ENCODE measurements at regions not wholly inside any gene's neighbourhood (a gene's known extent, or its start where the extent isn't known, plus 50 kb on each side); places are given as distances from the start of the nearest gene placed in this dataset.

DNA sequence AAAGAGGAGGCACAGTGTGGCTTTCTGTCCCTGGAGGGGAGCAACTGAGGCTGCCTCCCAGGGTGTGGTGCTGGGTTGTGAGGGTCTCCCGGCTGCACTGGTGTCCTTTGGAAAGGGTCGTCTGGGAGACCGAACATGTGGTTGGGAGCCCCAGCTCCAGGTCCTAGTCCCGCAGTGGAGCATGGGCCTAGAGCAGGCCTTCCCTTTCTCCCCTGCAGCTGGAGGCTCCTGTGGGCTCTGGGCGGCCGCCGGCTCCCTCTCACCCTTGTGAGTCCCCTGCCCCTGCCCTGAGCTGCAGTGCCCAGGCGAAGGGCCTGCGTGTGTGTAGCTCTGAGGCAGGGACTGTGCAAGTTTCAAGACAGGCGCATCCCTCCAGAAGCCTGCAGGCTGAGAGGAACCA lies 1492.7 kb downstream of the BRD1 start:
- H3K4me1 Mint-ChIP-seq: peaks cover 8% of the 10 kb centered on the region
- no peak overlapping the region for H2AFZ ChIP-seq
- no peaks in the 10 kb centered on the region for H3K36me3 ChIP-seq (ENCODE audit: insufficient read depth)
- H3K27me3 ChIP-seq (ENCODE audit: insufficient read depth): no peaks in the 10 kb centered on the region
- no peak overlapping the region for H3K4me2 ChIP-seq
- DNase-seq (ENCODE audit: low spot score): no peak
- H3K4me3 Mint-ChIP-seq: no peak overlapping the region
- no peak for ATAC-seq
- no peaks in the 10 kb centered on the region for H3K9me3 Mint-ChIP-seq
- no peak for TF ChIP-seq ZNF331 (CRISPR knock-in tag; IDR thresholded peaks at IDR 0.05; ENCODE audit: low read depth)
- no peak for TF ChIP-seq EZH2 (IDR thresholded peaks at IDR 0.05; ENCODE audit: low read depth, unreplicated experiment)
- no peak for TF ChIP-seq POLR2AphosphoS5 (IDR thresholded peaks at IDR 0.05; ENCODE audit: low read depth)
- no peak for TF ChIP-seq EZH2phosphoT487 (IDR thresholded peaks at IDR 0.05; ENCODE audit: unreplicated experiment)
- TF ChIP-seq REST (IDR thresholded peaks at IDR 0.05; ENCODE audit: unreplicated experiment): no peak
- no peak for TF ChIP-seq JUNB (IDR thresholded peaks at IDR 0.05; ENCODE audit: unreplicated experiment)
- TF ChIP-seq, protein P1, sequence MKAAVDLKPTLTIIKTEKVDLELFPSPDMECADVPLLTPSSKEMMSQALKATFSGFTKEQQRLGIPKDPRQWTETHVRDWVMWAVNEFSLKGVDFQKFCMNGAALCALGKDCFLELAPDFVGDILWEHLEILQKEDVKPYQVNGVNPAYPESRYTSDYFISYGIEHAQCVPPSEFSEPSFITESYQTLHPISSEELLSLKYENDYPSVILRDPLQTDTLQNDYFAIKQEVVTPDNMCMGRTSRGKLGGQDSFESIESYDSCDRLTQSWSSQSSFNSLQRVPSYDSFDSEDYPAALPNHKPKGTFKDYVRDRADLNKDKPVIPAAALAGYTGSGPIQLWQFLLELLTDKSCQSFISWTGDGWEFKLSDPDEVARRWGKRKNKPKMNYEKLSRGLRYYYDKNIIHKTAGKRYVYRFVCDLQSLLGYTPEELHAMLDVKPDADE (IDR thresholded peaks at IDR 0.05): no peak
- TF ChIP-seq STAT1 (IDR thresholded peaks at IDR 0.05; ENCODE audit: unreplicated experiment): no peak
- no peak for TF ChIP-seq NANOG (IDR thresholded peaks at IDR 0.05; ENCODE audit: borderline replicate concordance)
- TF ChIP-seq ZNF462 (CRISPR knock-in tag; IDR thresholded peaks at IDR 0.05): no peak
- no peak for TF ChIP-seq ZNF114 (CRISPR knock-in tag; IDR thresholded peaks at IDR 0.05)
- no peaks in the 10 kb centered on the region for H3K36me3 Mint-ChIP-seq (ENCODE audit: low read depth)
- H4K20me1 ChIP-seq (replicated peaks; ENCODE audit: insufficient read depth): no peaks in the 10 kb centered on the region
- no peaks in the 10 kb centered on the region for H3K9me2 ChIP-seq (ENCODE audit: insufficient read depth)
- no peaks in the 10 kb centered on the region for H3F3A ChIP-seq (replicated peaks; ENCODE audit: low read depth)
- H3K27ac ChIP-seq (ENCODE audit: low read depth): no peak overlapping the region
- no peak overlapping the region for H3K4me3 ChIP-seq
- H3K27ac Mint-ChIP-seq: no peak overlapping the region
- no peaks in the 10 kb centered on the region for H3K79me2 ChIP-seq (replicated peaks; ENCODE audit: insufficient read depth)
- no peaks in the 10 kb centered on the region for H3K4me1 ChIP-seq (ENCODE audit: insufficient read depth)
- peaks cover 5% of the 10 kb centered on the region for H3K27me3 Mint-ChIP-seq (ENCODE audit: insufficient read depth, low read depth, poor library complexity)

Measured in GM23338 (cell line).